ENCODE measurements at regions not wholly inside any gene's neighbourhood (a gene's known extent, or its start where the extent isn't known, plus 50 kb on each side); places are given as distances from the start of the nearest gene placed in this dataset.

DNA sequence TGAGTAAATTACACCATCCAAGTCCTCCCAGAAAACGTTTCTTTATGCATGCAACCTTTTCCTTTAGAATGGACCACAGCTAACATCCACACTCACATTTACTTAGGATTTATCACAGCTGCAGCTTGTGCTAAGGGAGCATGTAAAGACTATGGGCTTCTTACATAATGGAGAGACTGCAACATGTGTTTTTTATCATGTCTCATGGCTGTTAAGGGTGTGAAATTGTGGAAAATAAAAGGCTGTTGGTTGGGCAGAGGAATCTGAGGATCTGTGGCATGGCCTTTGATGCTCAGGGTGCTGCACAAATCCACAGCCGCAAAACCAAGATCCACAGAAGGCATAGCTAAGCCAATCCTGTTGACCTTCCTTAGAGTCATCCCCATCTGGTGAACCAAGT lies 112.0 kb upstream of the MTNR1B start:
- no peak for TF ChIP-seq CTCF (IDR thresholded peaks at IDR 0.05; ENCODE audit: low read depth, low read length)

DNA sequence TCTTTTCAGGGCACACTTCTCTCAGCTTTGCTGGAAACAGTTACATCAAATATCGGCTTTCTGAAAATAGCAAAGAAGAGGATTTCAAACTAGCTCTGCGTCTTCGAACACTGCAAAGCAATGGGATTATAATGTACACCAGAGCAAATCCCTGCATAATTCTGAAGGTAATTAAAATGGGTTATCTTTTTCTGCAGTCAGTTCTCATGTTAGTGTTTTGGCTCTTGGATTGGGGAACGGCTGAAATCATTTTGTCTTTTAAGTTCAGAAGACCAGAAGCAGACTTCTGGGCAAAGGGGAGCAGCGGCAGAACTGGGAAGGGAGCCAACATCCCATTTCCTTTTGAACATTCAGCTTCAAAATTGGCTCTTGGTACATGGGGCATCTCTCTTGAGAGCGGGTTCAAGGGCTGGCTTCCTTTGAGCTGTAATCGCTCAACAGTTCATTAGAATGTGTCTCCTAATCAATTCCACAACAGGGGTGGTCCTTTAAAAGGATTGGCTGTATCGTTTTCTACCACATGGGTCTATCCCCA lies 110.2 kb upstream of the MTNR1B start:
- TF ChIP-seq CTCF (IDR thresholded peaks at IDR 0.05; ENCODE audit: low read depth, low read length): no peak
- H3K4me3 ChIP-seq (ENCODE audit: low read depth, low read length): no peak overlapping the region

More for the DNA sequence above, 112.0 kb upstream of the MTNR1B start:
- no peak overlapping the region for H3K4me3 ChIP-seq (ENCODE audit: low read depth, low read length)

DNA sequence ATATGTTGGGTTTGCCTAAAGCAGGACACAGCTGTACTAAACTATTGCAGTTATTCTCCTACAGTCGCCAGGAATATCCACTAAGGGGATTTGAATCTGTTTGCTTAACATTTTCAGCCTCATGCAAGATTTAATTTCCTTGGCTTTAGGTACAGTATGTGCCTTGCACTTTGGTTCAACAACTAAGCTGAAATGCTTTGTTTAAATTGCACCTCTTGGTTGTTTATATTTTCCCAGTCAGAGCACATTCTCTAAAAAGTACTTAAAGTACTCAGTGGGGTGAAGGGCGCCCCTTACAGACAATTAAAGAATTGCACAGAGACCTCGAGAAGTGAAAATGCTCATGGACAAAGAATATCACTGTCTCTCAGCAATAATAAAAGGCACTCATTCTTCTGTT lies 107.8 kb upstream of the MTNR1B start:
- no peak overlapping the region for H3K4me3 ChIP-seq (ENCODE audit: low read depth, low read length)
- TF ChIP-seq CTCF (IDR thresholded peaks at IDR 0.05; ENCODE audit: low read depth, low read length): no peak

GRCh38 chr11:92865352-92865751 lies 104.1 kb upstream of the MTNR1B start:
- no peak overlapping the region for H3K4me3 ChIP-seq (ENCODE audit: low read depth, low read length)
- TF ChIP-seq CTCF (IDR thresholded peaks at IDR 0.05; ENCODE audit: low read depth, low read length): no peak

GRCh38 chr11:92866679-92867282 lies 102.7 kb upstream of the MTNR1B start:
- no peak overlapping the region for H3K4me3 ChIP-seq (ENCODE audit: low read depth, low read length)
- TF ChIP-seq CTCF (IDR thresholded peaks at IDR 0.05; ENCODE audit: low read depth, low read length): no peak

DNA sequence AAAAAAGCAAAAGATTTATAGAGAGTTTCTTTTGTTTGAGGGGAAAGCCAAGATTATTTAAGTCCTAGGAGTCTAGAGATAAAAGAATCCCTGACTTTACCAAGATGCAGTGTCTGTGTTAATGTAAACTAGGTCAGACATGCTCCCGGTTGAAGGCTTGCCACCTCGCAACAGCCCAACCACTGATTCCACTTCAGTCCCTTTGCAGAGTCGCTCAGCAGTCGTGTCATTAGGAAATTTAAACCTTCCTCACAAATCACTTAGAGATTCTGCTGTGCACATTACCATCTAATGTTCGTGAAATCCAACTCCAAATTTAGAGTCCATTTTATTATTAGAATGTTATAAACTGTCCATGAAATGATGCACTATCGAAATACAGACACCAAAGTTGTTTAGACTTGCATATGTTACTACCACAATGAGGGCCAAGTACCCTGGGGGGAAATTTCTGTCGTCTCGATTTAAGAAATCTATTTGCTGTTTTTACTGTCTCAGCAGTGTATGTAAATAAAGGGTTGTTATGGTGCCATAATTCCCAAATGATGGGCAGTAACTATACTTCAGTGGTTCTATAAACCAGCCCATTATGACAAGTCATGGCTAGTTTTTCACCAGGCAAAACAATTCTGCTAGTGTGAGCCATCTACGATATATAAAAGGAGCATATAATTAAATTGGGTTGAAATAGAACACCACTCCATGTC lies 101.4 kb upstream of the MTNR1B start:
- TF ChIP-seq CTCF (IDR thresholded peaks at IDR 0.05; ENCODE audit: low read depth, low read length): no peak
- no peak overlapping the region for H3K4me3 ChIP-seq (ENCODE audit: low read depth, low read length)

- TF ChIP-seq CTCF (IDR thresholded peaks at IDR 0.05; ENCODE audit: low read depth, low read length): no peak
- no peak overlapping the region for H3K4me3 ChIP-seq (ENCODE audit: low read depth, low read length)
Observed at GRCh38 chr11:92869716-92870115, 99.7 kb upstream of the MTNR1B start.
